ENCODE measurements at regions not wholly inside any gene's neighbourhood (a gene's known extent, or its start where the extent isn't known, plus 50 kb on each side); places are given as distances from the start of the nearest gene placed in this dataset.

DNA sequence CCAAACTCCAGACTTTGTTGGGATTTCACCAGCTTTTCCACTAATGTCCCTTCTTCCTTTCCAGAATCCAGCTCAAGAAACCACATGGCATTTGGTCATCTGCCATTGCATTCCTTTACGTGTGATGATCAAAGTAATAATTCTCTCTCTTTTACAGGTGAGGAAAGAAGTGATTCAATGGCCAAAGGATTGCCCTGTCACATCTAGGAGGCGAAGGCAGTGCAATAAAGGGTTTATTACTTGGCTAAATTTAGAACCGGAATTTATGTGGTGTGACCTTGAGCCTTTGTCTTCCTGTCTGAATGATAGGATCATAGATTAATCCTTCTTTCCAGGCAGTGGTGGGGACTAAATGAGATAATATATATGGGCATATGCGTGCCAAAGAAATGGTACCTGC is 58.3 kb upstream of the COBL start:
- TF ChIP-seq, protein P1, sequence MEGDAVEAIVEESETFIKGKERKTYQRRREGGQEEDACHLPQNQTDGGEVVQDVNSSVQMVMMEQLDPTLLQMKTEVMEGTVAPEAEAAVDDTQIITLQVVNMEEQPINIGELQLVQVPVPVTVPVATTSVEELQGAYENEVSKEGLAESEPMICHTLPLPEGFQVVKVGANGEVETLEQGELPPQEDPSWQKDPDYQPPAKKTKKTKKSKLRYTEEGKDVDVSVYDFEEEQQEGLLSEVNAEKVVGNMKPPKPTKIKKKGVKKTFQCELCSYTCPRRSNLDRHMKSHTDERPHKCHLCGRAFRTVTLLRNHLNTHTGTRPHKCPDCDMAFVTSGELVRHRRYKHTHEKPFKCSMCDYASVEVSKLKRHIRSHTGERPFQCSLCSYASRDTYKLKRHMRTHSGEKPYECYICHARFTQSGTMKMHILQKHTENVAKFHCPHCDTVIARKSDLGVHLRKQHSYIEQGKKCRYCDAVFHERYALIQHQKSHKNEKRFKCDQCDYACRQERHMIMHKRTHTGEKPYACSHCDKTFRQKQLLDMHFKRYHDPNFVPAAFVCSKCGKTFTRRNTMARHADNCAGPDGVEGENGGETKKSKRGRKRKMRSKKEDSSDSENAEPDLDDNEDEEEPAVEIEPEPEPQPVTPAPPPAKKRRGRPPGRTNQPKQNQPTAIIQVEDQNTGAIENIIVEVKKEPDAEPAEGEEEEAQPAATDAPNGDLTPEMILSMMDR (IDR thresholded peaks at IDR 0.05), result no peak
- TF ChIP-seq POLR2A (IDR thresholded peaks at IDR 0.05) (no peak), POLR2AphosphoS5 (IDR thresholded peaks at IDR 0.05) (no peak)

Measured in sigmoid colon (tissue), 4 donors.